ENCODE measurements at regions not wholly inside any gene's neighbourhood (a gene's known extent, or its start where the extent isn't known, plus 50 kb on each side); places are given as distances from the start of the nearest gene placed in this dataset.

DNA sequence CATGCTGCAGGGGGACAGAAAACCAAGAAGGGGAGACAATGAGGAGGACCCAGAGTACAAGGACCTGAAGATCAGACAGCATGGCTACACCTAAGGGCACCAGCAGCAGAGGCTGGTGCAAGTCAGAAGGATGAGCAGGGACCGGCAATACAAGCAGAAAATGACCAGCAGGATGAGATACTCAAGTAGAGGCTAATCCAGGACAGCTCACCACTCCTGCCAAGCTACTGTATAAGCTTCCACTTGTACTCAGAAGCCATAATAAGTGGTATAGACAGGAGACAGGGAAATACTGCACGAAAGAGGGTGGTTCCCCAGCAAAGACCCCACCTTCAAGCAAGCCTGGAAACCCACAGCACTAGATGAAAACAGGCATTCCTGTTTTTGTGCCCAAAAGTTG lies 138.7 kb upstream of the ZC3H12C start:
- no peak for TF ChIP-seq CTCF (IDR thresholded peaks at IDR 0.05; ENCODE audit: insufficient read depth, low read depth, low read length, missing control alignments)
- H3K4me3 ChIP-seq (ENCODE audit: low read depth, low read length) = no peak overlapping the region
- no peak for DNase-seq (ENCODE audit: low read depth)

DNA sequence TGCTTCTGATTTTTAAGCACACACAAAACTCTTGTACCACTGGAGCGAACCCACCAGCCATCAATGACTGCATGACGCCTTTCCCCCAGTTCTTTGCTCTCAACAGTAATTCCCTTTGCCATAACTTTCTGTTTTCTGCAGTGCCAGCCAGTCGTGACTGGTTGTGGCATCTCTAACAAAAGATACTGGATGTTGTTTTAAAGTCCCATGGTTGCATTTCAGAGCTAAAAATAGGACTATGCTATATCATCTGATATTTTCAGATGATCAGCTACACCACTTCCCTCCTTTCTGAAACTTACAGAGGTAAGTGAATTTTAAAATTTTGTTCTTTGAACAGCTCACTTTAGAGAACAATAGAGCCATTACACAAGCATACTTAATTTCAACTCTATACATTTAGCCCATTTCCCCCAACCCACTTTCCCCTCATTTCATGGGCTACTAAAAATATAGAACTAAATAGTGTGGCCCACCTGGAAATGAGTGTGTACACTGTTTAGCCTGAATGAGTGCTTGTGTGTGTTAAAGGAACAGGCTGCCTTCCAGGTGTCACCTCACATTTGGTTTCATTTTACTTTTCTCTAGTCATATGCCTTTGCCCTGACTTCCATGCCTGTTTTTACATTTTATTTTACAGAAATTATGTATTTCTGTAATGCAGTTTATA lies 136.9 kb upstream of the ZC3H12C start:
- peak; percentile 63 for DNase-seq (ENCODE audit: low read depth)
- peak overlapping the region; percentile 13; the same call in 1 of the 2 replicates for H3K4me3 ChIP-seq (ENCODE audit: low read depth, low read length)
- no peak for TF ChIP-seq CTCF (IDR thresholded peaks at IDR 0.05; ENCODE audit: insufficient read depth, low read depth, low read length, missing control alignments)

DNA sequence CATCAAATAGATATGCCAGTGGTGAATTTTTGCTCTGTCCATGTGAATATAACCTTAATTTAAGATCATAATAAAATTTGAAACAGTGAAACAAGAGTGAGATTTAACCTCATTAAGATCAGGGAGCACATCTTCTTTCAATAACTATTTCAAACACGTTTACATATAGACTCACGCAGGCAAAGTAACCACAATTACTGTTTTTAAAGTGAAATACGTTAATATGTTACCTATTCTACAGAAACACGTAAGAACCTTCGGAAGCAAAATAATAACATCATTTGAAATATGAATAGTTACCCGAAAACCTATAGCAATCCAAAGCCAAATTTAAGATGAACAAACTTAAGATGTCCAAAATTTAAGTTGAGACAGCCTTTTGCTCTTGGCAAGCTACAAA lies 136.2 kb upstream of the ZC3H12C start:
- no peak overlapping the region; the same call in 1 of the 2 replicates for H3K4me3 ChIP-seq (ENCODE audit: low read depth, low read length)
- DNase-seq (ENCODE audit: low read depth) = no peak
- no peak for TF ChIP-seq CTCF (IDR thresholded peaks at IDR 0.05; ENCODE audit: insufficient read depth, low read depth, low read length, missing control alignments)

- H3K4me3 ChIP-seq (ENCODE audit: low read depth, low read length) = no peak overlapping the region
- no peak for TF ChIP-seq CTCF (IDR thresholded peaks at IDR 0.05; ENCODE audit: insufficient read depth, low read depth, low read length, missing control alignments)
- DNase-seq (ENCODE audit: low read depth) = no peak
Measured at GRCh38 chr11:109957601-109958000, 135.6 kb upstream of the ZC3H12C start.

DNA sequence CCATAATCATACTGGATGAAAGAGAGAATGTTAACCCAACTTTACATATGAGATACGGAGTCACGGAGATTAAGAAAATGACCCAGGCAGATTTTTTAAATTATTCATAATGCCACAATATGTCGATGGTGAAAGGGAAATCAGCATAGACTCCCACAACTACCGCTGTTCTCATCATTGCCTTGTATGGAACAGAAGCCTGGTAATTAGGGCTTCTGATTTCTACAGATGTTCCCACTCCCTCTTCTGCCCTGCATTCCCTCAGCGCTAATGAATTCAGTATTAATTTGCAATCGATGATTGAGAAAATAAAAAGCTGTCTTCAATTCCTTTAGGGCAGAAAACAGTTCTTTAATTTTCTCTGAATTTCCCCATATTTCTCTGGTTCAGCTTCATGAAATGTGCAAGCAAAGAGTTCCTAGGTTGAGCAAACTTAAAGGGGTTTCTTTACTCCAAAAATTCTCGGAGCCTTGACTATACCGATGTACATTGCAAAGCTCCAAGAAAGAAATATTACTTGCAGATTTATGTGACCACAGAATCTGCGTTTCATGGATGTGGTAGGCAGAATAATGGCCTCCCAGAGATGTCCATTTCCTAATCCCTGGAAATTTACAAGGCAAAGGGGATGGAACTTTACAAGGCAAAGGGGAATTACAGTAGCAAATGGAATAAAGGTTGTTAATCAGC lies 134.9 kb upstream of the ZC3H12C start:
- DNase-seq (ENCODE audit: low read depth) = no peak
- no peak for TF ChIP-seq CTCF (IDR thresholded peaks at IDR 0.05; ENCODE audit: insufficient read depth, low read depth, low read length, missing control alignments)
- no peak overlapping the region for H3K4me3 ChIP-seq (ENCODE audit: low read depth, low read length)

DNA sequence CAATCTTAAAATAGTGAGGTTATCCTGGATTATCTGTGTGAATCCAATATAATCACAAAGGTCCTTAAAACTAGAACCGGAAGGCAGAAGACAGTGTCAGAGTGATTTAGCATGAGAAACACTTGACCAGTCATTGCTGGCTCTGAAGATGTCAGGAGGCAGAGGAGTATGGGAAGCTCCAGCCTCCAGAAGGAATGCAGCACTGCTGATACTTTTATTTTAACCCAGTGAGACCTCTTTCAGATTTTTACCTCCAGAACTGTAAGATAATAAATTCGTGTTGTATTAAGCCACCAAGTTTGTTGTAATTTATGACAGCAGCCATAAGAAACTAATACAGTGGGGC lies 134.4 kb upstream of the ZC3H12C start:
- no peak overlapping the region for H3K4me3 ChIP-seq (ENCODE audit: low read depth, low read length)
- no peak for TF ChIP-seq CTCF (IDR thresholded peaks at IDR 0.05; ENCODE audit: insufficient read depth, low read depth, low read length, missing control alignments)
- no peak for DNase-seq (ENCODE audit: low read depth)

- no peak for DNase-seq (ENCODE audit: low read depth)
- H3K4me3 ChIP-seq (ENCODE audit: low read depth, low read length) = no peak overlapping the region
- no peak for TF ChIP-seq CTCF (IDR thresholded peaks at IDR 0.05; ENCODE audit: insufficient read depth, low read depth, low read length, missing control alignments)
Measured at GRCh38 chr11:109960831-109961230, 132.4 kb upstream of the ZC3H12C start.

All from GM12865 (cell line).